T1000 (cell line): ENCODE measurements at regions not wholly inside any gene's neighbourhood (a gene's known extent, or its start where the extent isn't known, plus 50 kb on each side); places are given as distances from the start of the nearest gene placed in this dataset.
"Not testable (repeated sequence)": the region's sequence is repeated elsewhere in the genome, so short reads cannot be mapped to it uniquely, and the experiment has no call there.

Experiments used
- DNase-seq: peaks from one replicate; lab custom pipeline; 2025; ENCODE audit warnings: mixed read lengths; lab: John Stamatoyannopoulos, UW

- DNase-seq: no peak
Measured at GRCh38 chr6:82419132-82419581, 55.5 kb downstream of the TPBG start.

GRCh38 chr6:82419859-82420258 is 56.2 kb downstream of the TPBG start:
- DNase-seq: no peak

GRCh38 chr6:82430611-82431010 is 67.0 kb downstream of the TPBG start:
- DNase-seq: no peak

- DNase-seq: no peak
Measured at GRCh38 chr6:82436740-82437139, 73.1 kb downstream of the TPBG start.

- DNase-seq: no peak
Measured at GRCh38 chr6:82437701-82438100, 74.1 kb downstream of the TPBG start.

- no peak for DNase-seq
Measured at GRCh38 chr6:82441047-82441855, 77.6 kb downstream of the TPBG start.

GRCh38 chr6:82442061-82442719 is 78.6 kb downstream of the TPBG start:
- no peak for DNase-seq

- no peak for DNase-seq
Measured at GRCh38 chr6:82458147-82458546, 94.5 kb downstream of the TPBG start.

- DNase-seq: no peak
Measured at GRCh38 chr6:82458705-82459104, 95.1 kb downstream of the TPBG start.

- DNase-seq: no peak
Measured at GRCh38 chr6:82461536-82461935, 97.9 kb downstream of the TPBG start.

- no peak for DNase-seq
Measured at GRCh38 chr6:82467338-82467737, 103.7 kb downstream of the TPBG start.

GRCh38 chr6:82470123-82470522 is 106.5 kb downstream of the TPBG start:
- not testable (repeated sequence) for DNase-seq

GRCh38 chr6:82475106-82475505 is 111.5 kb downstream of the TPBG start:
- DNase-seq: not testable (repeated sequence)

GRCh38 chr6:82484001-82484400 is 120.4 kb downstream of the TPBG start:
- DNase-seq: no peak

GRCh38 chr6:82484737-82485626 is 121.4 kb downstream of the TPBG start:
- DNase-seq: no peak

- DNase-seq: no peak
Measured at GRCh38 chr6:82487895-82488294, 124.3 kb downstream of the TPBG start.

- no peak for DNase-seq
Measured at GRCh38 chr6:82488403-82488802, 124.8 kb downstream of the TPBG start.

GRCh38 chr6:82492134-82492533 is 128.5 kb downstream of the TPBG start:
- DNase-seq: no peak

- no peak for DNase-seq
Measured at GRCh38 chr6:82493467-82493866, 129.8 kb downstream of the TPBG start.

GRCh38 chr6:82494367-82494766 is 130.8 kb downstream of the TPBG start:
- no peak for DNase-seq

- not testable (repeated sequence) for DNase-seq
Measured at GRCh38 chr6:82501901-82502300, 138.3 kb downstream of the TPBG start.

GRCh38 chr6:82506526-82506925 is 142.9 kb downstream of the TPBG start:
- DNase-seq: no peak
